Stimulated activated CD8-positive, alpha-beta memory T cell treated with anti-CD3 and anti-CD28 coated beads, Interleukin-15, amount 100 ng/mL, for 24 hours (primary cell): ENCODE measurements at regions not wholly inside any gene's neighbourhood (a gene's known extent, or its start where the extent isn't known, plus 50 kb on each side); places are given as distances from the start of the nearest gene placed in this dataset.
"Not testable (repeated sequence)": the region's sequence is repeated elsewhere in the genome, so short reads cannot be mapped to it uniquely, and the experiment has no call there.

Source experiments
- DNase-seq: peaks from one replicate; pipeline ENCODE4 v3.0.0-alpha.2; 2020; ENCODE audit warnings: low read depth

- DNase-seq, result no peak
These were observed 106.0 kb downstream of the ENC1 start for GRCh38 chr5:74534397-74535129.

DNA sequence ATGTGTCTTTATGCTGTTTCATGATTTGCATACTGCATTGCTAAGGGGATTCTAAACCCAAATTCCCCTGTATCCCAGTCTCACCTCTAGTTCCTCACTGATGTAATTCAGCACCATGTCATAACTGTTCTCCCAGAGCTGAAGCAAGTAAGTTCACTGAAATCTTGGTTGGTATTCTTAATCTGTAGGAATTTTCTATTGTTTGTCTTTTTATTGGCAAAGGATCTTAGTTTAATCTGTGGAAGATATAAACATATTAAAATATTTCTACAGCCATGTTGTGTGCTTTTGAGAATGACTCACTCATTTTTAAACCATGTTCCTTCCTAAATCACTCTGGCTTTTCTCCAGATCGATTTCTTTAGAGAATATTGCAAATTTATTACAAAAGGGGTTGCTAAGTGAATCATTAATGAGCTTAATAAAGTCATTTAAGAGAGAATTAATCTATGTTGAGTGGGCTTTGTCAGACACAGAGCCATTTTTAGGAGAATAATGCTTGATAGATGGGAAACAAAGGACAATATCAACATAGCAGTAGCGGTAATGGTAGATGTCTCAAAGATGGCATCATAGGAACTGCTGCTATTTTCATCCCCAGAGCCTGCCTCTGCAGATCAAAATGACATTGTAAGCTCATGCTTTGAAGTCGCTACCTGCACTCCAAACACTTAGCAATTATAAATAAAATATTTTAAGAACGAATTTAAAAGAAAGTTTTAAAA lies 110.0 kb downstream of the ENC1 start:
- no peak for DNase-seq

- no peak for DNase-seq
These were observed 111.4 kb downstream of the ENC1 start for GRCh38 chr5:74529101-74529500.

GRCh38 chr5:74526111-74526510 lies 114.4 kb downstream of the ENC1 start:
- DNase-seq, result no peak

GRCh38 chr5:74524767-74525166 lies 115.8 kb downstream of the ENC1 start:
- not testable (repeated sequence) for DNase-seq

- DNase-seq, result not testable (repeated sequence)
These were observed 116.8 kb downstream of the ENC1 start for GRCh38 chr5:74523698-74524097.

- not testable (repeated sequence) for DNase-seq
These were observed 117.7 kb downstream of the ENC1 start for GRCh38 chr5:74522838-74523237.

DNA sequence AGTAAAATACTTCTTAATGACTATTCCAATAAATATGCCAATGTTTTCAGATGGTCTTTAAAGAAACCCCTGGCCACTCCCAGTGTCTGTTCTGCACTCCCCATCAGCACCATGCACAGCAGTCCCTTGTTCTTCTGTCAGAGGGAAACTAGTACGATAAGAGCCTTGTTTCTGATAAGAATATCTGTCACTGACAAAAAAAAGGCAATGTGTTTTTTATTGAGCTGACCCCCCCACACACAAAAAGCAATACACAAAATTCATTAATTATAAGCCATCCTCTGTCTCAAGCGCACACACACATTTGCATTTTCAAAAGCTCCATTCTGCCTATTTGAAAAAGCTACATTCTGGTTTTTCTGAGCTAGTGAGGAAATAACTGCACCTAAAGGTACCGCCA lies 119.1 kb downstream of the ENC1 start:
- DNase-seq, result no peak

DNA sequence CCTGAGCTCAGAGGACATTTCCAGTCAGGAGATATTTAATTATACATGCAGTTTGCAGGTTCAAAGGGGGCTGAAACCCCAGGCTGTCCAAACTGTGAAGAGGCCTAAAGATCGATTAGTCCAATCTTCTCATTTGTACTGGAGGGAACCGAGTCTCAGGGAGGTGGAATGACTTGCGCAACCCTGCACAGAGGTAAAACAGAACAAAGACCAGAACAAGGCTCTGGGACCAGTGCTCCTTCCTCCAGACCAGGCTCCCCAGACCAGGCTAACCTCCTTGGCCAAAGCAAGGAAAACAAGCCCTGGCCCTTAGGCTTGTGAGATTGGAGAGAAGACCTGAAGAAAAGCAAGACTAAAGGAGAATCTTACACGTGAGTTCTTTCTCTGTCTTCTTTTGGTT lies 120.8 kb downstream of the ENC1 start:
- DNase-seq, result no peak

DNA sequence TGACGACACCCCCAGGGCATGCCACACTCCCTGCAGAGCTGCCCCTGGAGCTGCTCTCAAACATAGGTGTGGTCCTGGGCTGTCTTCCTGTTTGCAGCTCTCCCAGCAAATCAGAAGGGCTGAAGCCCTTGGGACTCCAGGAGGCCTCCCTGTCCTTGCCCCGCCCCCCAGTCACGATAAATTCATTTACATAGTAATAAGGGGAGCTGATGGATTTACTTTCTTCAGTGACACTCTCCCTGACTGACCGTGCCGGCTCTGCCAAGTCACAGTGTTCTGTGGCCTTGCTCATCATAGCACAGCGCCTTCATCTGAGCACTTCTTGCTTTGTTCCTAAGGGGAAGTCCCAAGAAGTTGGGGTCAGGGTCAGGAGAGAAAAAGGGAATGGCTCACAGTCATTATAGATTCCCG lies 121.4 kb downstream of the ENC1 start:
- DNase-seq, result no peak

- no peak for DNase-seq
These were observed 122.8 kb downstream of the ENC1 start for GRCh38 chr5:74517700-74518099.

DNA sequence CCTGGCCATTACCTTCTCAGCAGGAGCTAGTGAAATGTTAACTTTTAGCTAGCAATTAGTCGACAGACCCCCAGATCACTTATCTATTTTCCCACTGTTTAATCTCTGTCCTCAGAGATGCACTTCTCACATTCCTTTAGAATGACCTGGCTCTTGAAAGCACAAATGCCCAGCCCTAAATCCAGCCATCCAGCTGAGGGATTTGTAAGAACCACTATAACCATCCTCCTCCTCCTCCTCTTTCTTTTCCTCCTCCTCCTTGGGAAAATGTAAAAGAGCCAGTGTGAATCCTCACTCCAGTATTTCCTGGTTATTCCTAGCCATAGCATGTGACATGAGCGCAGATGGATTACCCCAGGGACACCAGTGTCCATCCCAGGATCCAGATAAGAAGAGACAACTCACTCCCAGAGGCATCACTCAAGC lies 124.3 kb downstream of the ENC1 start:
- no peak for DNase-seq

- no peak for DNase-seq
These were observed 125.5 kb downstream of the ENC1 start for GRCh38 chr5:74514888-74515551.

GRCh38 chr5:74511770-74512169 lies 128.8 kb downstream of the ENC1 start:
- not testable (repeated sequence) for DNase-seq

DNA sequence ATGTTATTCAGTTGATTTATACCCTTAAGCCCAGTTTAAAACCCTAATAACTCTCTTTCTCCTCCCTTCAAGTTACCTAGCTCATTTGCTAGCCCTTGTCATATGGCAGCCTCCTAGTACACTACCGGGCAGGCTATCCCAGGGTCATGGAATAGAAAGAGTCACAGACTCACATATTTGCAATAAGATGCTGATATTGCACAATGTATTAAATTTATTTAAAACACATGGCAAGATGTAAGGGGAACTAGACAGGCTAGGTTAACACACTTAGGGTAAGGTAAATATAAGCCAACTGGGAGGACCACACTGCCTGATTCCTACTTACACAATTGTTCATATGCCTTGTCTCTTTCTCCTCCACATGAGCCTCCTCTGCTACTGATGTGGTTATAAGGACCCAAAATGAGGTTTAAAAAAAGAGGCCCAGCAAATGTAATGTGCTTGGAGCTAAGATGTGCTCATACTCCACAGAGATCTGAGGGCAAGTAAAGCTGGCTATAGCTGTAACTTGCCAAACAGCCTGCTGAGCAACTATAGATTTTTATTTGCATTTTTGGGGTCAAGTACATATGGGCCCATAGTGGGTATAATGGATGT lies 130.0 kb downstream of the ENC1 start:
- no peak for DNase-seq

DNA sequence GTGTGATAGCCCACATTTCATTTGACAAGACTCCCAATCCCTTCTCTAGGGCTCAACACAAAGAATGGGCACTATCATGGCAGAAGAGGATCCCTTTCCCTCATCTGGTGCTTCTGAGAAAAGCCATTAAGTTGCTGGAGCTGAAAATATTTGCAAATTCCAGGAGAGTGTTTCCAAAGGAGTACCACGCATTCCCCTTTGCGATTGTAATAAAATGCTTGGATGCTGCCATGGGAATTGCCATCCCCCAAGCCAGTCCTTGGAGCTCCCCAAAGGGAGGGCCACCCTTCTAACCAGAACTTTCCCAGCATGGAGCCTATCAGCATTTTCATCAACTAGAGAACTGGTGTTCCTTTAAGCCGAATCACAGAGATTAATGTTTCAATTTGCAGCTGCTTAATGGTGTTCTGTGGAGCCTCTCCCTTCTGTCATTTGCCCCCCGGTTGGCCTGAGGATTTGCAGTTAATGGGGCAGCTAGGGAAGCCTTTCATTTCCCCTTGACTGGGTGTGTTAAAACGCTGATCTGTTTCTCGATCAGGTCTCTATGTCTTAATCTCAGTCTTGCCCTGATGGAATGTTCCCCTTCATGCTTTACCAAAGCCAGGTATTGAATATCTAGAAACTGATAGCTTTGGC lies 133.0 kb downstream of the ENC1 start:
- DNase-seq, result no peak

- DNase-seq, result no peak
These were observed 134.4 kb downstream of the ENC1 start for GRCh38 chr5:74506119-74506518.

- DNase-seq, result no peak
These were observed 136.1 kb downstream of the ENC1 start for GRCh38 chr5:74504463-74504862.

- DNase-seq, result no peak
These were observed 138.0 kb downstream of the ENC1 start for GRCh38 chr5:74502479-74502950.

- DNase-seq, result no peak
These were observed 138.7 kb downstream of the ENC1 start for GRCh38 chr5:74501674-74502478.
